ENCODE measurements at regions not wholly inside any gene's neighbourhood (a gene's known extent, or its start where the extent isn't known, plus 50 kb on each side); places are given as distances from the start of the nearest gene placed in this dataset.

GRCh38 chr21:25329227-25329825, 278.0 kb downstream of the MRPL39 start:
- no peak for DNase-seq (ENCODE audit: low spot score)

- DNase-seq (ENCODE audit: low spot score) = no peak
These were observed 278.5 kb downstream of the MRPL39 start for GRCh38 chr21:25328736-25329135.

GRCh38 chr21:25326181-25326580, 281.1 kb downstream of the MRPL39 start:
- no peak for DNase-seq (ENCODE audit: low spot score)

DNA sequence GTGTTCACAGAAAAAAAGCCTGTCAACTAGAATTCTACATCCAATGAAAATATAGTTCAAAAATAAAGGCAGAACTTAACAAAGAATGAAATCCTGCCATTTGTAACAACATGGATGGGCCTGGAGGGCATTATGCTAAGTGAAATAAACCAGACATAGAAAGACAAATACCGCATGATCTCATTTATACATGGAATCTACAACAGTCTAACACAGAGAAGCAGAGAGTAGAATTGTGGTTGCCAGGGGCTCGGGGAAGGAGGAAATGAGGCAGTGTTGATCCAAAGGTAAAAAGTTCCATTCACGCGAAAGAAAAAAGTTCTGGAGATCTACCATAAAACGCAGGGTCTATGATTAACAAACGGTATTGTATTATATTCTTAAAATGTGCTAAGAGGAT, 282.6 kb downstream of the MRPL39 start:
- DNase-seq (ENCODE audit: low spot score) = no peak

- DNase-seq (ENCODE audit: low spot score) = no peak
These were observed 283.8 kb downstream of the MRPL39 start for GRCh38 chr21:25323356-25323949.

- no peak for DNase-seq (ENCODE audit: low spot score)
These were observed 293.0 kb downstream of the MRPL39 start for GRCh38 chr21:25314247-25314646.

GRCh38 chr21:25313829-25314228, 293.5 kb downstream of the MRPL39 start:
- DNase-seq (ENCODE audit: low spot score) = peak; percentile 16

- no peak for DNase-seq (ENCODE audit: low spot score)
These were observed 299.8 kb downstream of the MRPL39 start for GRCh38 chr21:25307489-25307888.

- DNase-seq (ENCODE audit: low spot score) = no peak
These were observed 302.7 kb downstream of the MRPL39 start for GRCh38 chr21:25304611-25305010.

GRCh38 chr21:25300632-25301031, 306.6 kb downstream of the MRPL39 start:
- no peak for DNase-seq (ENCODE audit: low spot score)

GRCh38 chr21:25298512-25299491, 308.5 kb downstream of the MRPL39 start:
- no peak for DNase-seq (ENCODE audit: low spot score)

- no peak for DNase-seq (ENCODE audit: low spot score)
These were observed 310.2 kb downstream of the MRPL39 start for GRCh38 chr21:25297117-25297516.

GRCh38 chr21:25296252-25296651, 311.0 kb downstream of the MRPL39 start:
- DNase-seq (ENCODE audit: low spot score) = no peak

DNA sequence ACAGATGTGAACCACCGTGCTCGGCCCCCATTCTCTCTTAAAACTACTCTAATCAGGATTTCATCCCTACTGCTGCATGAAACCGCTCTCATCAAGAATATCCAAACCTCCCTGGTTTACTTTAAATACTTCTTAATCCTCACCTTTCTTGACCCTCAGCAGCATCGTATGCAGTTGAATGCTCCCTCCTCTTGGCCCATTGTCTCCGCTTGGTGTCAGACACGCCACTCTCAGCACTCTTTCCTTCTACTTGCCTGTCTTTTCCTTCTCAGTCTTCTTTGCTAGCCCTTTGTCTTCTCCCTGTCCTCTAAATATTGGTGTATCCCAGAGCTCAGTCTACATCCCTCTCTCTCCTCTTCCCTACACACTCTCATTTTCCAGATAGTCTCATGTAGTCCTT, 314.9 kb downstream of the MRPL39 start:
- DNase-seq (ENCODE audit: low spot score) = no peak

GRCh38 chr21:25283720-25284119, 323.6 kb downstream of the MRPL39 start:
- DNase-seq (ENCODE audit: low spot score) = peak; percentile 57

DNA sequence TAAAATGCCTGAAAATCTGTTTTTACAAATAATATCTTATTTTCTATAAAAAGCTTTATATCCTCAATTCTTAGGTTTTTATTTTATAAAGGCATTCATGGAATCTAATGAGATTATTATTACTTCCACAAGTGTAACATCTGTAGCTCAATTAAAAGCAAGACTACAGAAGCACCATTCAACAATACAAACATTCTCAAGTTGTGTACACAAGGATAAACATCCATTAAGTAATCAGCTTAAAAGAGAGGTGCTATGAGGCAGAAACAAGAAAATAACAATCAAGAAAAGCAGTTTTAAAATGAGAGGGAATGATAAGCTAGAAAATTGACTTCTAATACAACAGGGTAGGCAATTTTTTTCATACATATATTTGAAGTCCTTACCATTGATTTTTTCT, 326.1 kb downstream of the MRPL39 start:
- DNase-seq (ENCODE audit: low spot score) = no peak

- no peak for DNase-seq (ENCODE audit: low spot score)
These were observed 327.2 kb downstream of the MRPL39 start for GRCh38 chr21:25280061-25280460.

- DNase-seq (ENCODE audit: low spot score) = no peak
These were observed 333.3 kb downstream of the MRPL39 start for GRCh38 chr21:25273959-25274358.

GRCh38 chr21:25254491-25255174, 352.6 kb downstream of the MRPL39 start:
- no peak for DNase-seq (ENCODE audit: low spot score)

DNA sequence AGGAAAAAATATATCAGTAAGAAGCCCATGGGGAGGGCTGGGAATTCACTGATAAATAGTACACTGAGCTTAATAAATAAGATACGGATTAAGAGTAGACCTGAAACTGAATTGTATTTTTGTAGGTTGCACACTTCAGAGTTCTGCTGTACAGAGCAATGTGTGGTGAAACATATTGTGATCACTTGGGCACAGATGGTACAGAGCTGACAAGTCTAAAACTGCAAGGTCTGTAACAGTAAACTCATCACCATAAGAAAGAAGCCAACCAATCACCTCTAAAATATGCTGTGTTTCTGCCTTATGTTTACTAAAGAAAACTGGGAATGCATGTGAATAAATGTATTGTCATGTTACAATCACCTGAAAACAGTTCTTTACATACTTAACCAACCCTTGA, 360.7 kb downstream of the MRPL39 start:
- no peak for DNase-seq (ENCODE audit: low spot score)

DNA sequence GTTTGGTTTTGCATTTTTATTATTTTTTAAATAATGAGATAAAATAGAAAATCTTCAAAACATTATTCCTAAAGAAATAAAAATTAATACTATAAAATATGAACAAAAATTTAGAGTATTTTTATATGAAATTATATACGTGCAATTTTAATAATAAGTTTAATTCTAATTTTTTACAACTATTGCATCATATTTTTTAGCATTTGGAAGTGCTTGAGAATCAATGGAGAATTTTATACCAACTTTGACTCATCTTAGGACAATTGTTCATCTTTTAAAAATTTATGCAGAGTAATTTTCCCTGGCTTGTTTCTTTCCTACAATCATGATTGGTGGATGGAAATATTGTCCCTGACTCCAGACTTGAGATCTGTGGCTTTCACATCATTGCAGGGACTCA, 362.5 kb downstream of the MRPL39 start:
- DNase-seq (ENCODE audit: low spot score) = no peak

DNA sequence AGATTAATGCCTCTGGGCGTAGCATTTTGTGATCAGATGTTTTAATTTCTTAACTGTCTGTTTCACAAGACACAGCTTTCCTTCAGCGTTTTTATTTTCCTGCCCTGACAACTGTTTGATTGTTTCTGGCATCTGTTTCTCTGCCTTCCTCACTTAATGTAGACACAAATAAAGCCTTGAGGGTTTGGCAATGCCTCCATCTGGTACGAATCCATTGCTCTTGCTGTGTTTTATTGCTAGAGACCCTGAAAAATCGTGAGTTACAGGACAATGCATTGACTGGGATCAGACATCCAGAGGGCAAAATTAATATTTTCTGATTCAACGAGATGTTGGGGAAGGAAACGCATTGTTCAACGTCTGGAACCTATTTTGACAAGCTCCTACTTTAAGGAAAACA, 363.5 kb downstream of the MRPL39 start:
- no peak for DNase-seq (ENCODE audit: low spot score)
